AG04450 (cell line): ENCODE measurements at regions not wholly inside any gene's neighbourhood (a gene's known extent, or its start where the extent isn't known, plus 50 kb on each side); places are given as distances from the start of the nearest gene placed in this dataset.

Experiments used
- CTCF ChIA-PET: fragments of 300-600, 350-600 bp; formaldehyde crosslinking; extraction: SDS; loops from one replicate; lab custom pipeline; 2022; ENCODE audit warnings: antibody characterized with exemption, inconsistent platforms; lab: Charles Lee
- POLR2A ChIA-PET: fragments of 350-600 bp; formaldehyde crosslinking; extraction: SDS; loops from one replicate; lab custom pipeline; 2021; ENCODE audit warnings: antibody characterized with exemption, inconsistent platforms; lab: Yijun Ruan, JAX
- DNase-seq: peaks from one replicate; pipeline ENCODE4 v3.0.0-alpha.2; 2011; ENCODE audit warnings: low read depth, low spot score
- H3K27ac ChIP-seq: one replicate; pipeline ENCODE4 v1.5.1; 2012; ENCODE audit warnings: low read depth, low read length, control low read depth
- H3K27me3 ChIP-seq: one replicate; pipeline ENCODE4 v1.6.0; 2012; ENCODE audit warnings: low read length; ENCODE audit not compliant: control insufficient read depth, insufficient read depth
- H3K4me3 ChIP-seq: 2 replicates; pipeline ENCODE4 v1.5.1; 2011; ENCODE audit warnings: mild to moderate bottlenecking, low read depth, low read length, control low read depth
- H3K9me3 ChIP-seq: 2 replicates; pipeline ENCODE4 v1.5.1; 2012; ENCODE audit warnings: low read length; ENCODE audit not compliant: control insufficient read depth, insufficient read depth
- TF ChIP-seq, protein P1 (sequence below): IDR thresholded peaks from 2 replicates; pipeline ENCODE4 v1.5.1; 2011; ENCODE audit warnings: low read depth, low read length, control low read depth, inconsistent platforms

DNA sequence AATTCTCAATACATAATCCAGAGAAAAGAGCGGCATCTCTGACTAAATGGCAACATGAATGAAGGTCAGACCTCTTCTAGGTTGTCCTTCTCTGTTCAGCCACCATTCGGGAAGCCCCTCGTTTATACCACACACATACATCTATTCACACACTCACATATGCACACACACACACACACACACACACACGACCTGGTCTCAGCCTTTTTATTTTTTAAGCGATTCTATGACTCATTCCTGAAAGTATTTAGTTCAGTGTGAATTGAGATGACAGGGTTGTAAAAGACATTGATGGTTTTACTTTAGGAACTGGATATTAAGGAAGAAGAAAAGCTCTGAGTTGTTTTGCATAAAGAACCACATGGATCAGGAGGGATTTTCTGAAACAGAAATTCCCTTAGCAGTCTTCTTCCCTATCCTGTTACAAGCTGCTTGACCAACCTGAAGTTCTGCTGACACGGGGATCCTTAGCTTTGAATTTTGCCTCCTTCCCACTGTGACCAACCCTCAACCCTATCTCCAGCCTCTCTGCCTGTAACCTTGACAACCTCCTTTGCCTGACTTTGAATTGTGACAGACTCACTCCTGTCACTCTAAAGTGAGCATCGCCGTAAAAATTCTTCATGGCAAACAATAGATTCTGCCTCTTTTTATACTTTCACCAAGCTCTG is 383.1 kb upstream of the ESRRG start:
- CTCF ChIA-PET = no interaction called here
- no peak overlapping the region for H3K27ac ChIP-seq
- TF ChIP-seq, protein P1, sequence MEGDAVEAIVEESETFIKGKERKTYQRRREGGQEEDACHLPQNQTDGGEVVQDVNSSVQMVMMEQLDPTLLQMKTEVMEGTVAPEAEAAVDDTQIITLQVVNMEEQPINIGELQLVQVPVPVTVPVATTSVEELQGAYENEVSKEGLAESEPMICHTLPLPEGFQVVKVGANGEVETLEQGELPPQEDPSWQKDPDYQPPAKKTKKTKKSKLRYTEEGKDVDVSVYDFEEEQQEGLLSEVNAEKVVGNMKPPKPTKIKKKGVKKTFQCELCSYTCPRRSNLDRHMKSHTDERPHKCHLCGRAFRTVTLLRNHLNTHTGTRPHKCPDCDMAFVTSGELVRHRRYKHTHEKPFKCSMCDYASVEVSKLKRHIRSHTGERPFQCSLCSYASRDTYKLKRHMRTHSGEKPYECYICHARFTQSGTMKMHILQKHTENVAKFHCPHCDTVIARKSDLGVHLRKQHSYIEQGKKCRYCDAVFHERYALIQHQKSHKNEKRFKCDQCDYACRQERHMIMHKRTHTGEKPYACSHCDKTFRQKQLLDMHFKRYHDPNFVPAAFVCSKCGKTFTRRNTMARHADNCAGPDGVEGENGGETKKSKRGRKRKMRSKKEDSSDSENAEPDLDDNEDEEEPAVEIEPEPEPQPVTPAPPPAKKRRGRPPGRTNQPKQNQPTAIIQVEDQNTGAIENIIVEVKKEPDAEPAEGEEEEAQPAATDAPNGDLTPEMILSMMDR = no peak
- H3K9me3 ChIP-seq = no peaks in the 10 kb centered on the region
- no peaks in the 10 kb centered on the region for H3K27me3 ChIP-seq
- POLR2A ChIA-PET = interaction anchor here (0.7 kb wide), 1 partner anchor 152 kb away, joined by 4 read pairs; no protein-coding TSS in a partner anchor
- H3K4me3 ChIP-seq = no peak overlapping the region
- DNase-seq = no peak

- Histone ChIP-seq H3K9me3 (no peaks in the 10 kb centered on the region), H3K4me3 (no peak overlapping the region), H3K27me3 (no peaks in the 10 kb centered on the region), H3K27ac (no peak overlapping the region)
- ChIA-PET CTCF (no interaction called here), POLR2A (no interaction called here)
- TF ChIP-seq, protein P1 = no peak
- DNase-seq = no peak
These were observed 382.2 kb upstream of the ESRRG start for GRCh38 chr1:217105437-217105836.

DNA sequence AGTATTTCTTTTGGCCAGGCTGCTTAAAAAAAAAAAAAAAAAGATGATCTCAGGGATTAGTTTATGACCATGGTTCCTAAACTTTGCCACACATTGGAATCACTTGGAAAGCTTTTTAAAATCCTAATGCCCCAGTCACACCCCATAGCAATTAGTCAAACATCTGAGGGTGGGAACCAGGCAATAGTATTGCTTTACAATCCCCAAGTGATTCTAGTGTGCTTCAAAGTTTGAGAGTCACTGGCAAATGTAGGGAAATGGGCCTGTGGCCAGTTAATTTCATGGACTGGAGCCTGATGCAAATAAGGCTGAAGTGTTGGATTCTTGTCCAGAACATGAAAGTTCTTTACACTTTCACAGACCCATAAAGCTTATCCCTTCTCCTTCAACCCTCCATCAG is 374.6 kb upstream of the ESRRG start:
- no peak overlapping the region for H3K4me3 ChIP-seq
- no peak overlapping the region for H3K27ac ChIP-seq
- ChIA-PET POLR2A (no interaction called here), CTCF (interaction anchor here (1.3 kb wide), 1 partner anchor 348 kb away, joined by 4 read pairs; no protein-coding TSS in a partner anchor)
- TF ChIP-seq, protein P1 = no peak
- no peaks in the 10 kb centered on the region for H3K9me3 ChIP-seq
- no peak for DNase-seq
- no peaks in the 10 kb centered on the region for H3K27me3 ChIP-seq

GRCh38 chr1:217096200-217096599 is 373.0 kb upstream of the ESRRG start:
- H3K4me3 ChIP-seq = no peak overlapping the region
- POLR2A ChIA-PET = no interaction called here
- no peaks in the 10 kb centered on the region for H3K9me3 ChIP-seq
- no peak overlapping the region for H3K27ac ChIP-seq
- TF ChIP-seq, protein P1 = no peak
- DNase-seq = no peak
- CTCF ChIA-PET = no interaction called here
- H3K27me3 ChIP-seq = no peaks in the 10 kb centered on the region

GRCh38 chr1:217095050-217095622 is 371.9 kb upstream of the ESRRG start:
- CTCF ChIA-PET = no interaction called here

More at GRCh38 chr1:217095050-217095622, 371.9 kb upstream of the ESRRG start:
- no peak overlapping the region for H3K27ac ChIP-seq
- no peak for DNase-seq
- no peaks in the 10 kb centered on the region for H3K27me3 ChIP-seq
- H3K9me3 ChIP-seq = no peaks in the 10 kb centered on the region
- H3K4me3 ChIP-seq = no peak overlapping the region
- TF ChIP-seq, protein P1 = no peak
- POLR2A ChIA-PET = no interaction called here
